ENCODE measurements at regions not wholly inside any gene's neighbourhood (a gene's known extent, or its start where the extent isn't known, plus 50 kb on each side); places are given as distances from the start of the nearest gene placed in this dataset.

GRCh38 chr5:32933692-32934091, 222.6 kb downstream of the NPR3 start:
- TF ChIP-seq CTCF (IDR thresholded peaks at IDR 0.05) (no peak), POLR2AphosphoS5 (IDR thresholded peaks at IDR 0.05) (no peak)
